Activated naive CD8-positive, alpha-beta T cell treated with anti-CD3 and anti-CD28 coated beads, Interleukin-2, amount 50 U/mL, for 24 hours (primary cell): ENCODE measurements at regions not wholly inside any gene's neighbourhood (a gene's known extent, or its start where the extent isn't known, plus 50 kb on each side); places are given as distances from the start of the nearest gene placed in this dataset.
"Not testable (repeated sequence)": the region's sequence is repeated elsewhere in the genome, so short reads cannot be mapped to it uniquely, and the experiment has no call there.

Experiments used
- ATAC-seq: fragments of 150-1000 bp; cut with Tn5 transposase; one replicate; pipeline ENCODE4 v1.10.0; 2021
- DNase-seq: peaks from one replicate; pipeline ENCODE4 v3.0.0; 2021
- H3K27ac Mint-ChIP-seq: one replicate; pipeline ENCODE4 v1.8.0; 2021; ENCODE audit warnings: mild to moderate bottlenecking, mixed read lengths
- H3K27me3 Mint-ChIP-seq: one replicate; pipeline ENCODE4 v1.8.0; 2021; ENCODE audit warnings: mixed read lengths
- H3K36me3 Mint-ChIP-seq: one replicate; pipeline ENCODE4 v1.8.0; 2021; ENCODE audit warnings: low read depth, mixed read lengths
- H3K4me1 Mint-ChIP-seq: one replicate; pipeline ENCODE4 v1.8.0; 2021; ENCODE audit warnings: mixed read lengths
- H3K4me3 Mint-ChIP-seq: one replicate; pipeline ENCODE4 v1.8.0; 2021; ENCODE audit warnings: mild to moderate bottlenecking, moderate library complexity, mixed read lengths
- H3K9me3 Mint-ChIP-seq: one replicate; pipeline ENCODE4 v1.8.0; 2021; ENCODE audit warnings: mixed read lengths

DNA sequence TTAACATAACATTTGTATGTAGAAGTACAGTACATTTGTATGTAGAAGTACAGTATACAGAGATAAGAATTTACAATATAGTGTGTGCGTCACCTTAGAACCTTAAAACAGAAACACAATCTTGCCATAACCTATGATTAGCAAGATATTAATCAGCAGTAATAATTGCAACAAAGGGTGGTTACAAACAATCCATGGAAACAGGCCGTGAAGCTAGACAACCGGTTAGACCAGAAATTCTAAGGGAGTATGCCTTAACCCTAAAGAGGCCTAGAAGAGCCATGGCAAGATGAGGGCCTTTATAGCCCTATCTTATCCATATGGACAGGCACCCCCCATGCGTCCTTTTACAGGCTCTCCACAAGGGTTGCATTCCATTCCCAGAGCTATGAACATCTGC lies 605.9 kb downstream of the KCNT2 start:
- ATAC-seq, H3K9me3 Mint-ChIP-seq, H3K4me1 Mint-ChIP-seq, H3K27ac Mint-ChIP-seq, H3K4me3 Mint-ChIP-seq, H3K36me3 Mint-ChIP-seq, H3K27me3 Mint-ChIP-seq, DNase-seq: not testable (repeated sequence)

DNA sequence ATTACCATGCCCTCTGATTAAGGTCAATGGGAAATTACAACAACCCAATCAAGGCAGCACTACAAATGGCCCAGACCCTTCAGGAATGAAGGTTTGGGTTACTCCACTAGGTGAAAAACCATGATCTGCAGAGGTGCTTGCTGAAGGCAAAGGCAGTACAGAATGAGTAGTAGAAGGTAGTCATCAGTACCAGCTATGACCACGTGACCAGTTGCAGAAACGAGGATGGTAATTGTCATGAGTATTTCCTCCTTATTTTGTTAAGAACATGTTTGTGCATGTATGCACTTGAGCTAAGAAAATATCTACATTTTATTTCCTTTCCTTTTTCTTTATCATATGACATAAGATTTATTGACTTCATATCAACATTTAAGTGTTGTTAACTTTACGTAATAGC lies 607.1 kb downstream of the KCNT2 start:
- DNase-seq, result no peak
- ATAC-seq, result no peak

DNA sequence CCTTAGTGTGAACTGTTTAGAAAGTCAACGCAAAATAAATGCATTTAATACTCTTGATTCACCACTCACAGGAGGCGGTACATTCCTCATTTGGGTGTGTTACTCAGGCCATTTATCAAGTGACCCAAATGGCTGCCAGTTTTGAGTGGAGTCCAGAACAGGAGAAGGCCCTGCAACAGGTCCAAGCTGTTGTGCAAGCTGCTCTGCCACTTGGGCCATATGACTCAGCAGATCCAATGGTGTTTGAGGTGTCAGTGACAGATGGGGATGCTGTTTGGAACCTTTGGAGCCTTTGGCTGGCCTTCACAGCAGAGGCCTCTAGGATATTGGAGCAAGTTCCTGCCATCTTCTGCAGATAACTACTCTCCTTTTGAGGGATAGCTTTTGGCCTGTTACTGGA lies 609.2 kb downstream of the KCNT2 start:
- Mint-ChIP-seq H3K36me3 (no peaks in the 10 kb centered on the region), H3K4me1 (no peaks in the 10 kb centered on the region), H3K4me3 (no peak overlapping the region), H3K9me3 (peaks cover 4% of the 10 kb centered on the region), H3K27me3 (no peaks in the 10 kb centered on the region), H3K27ac (no peak overlapping the region)
- ATAC-seq (no peak), DNase-seq (no peak)

More for the DNA sequence above, 607.1 kb downstream of the KCNT2 start:
- Mint-ChIP-seq H3K36me3 (no peaks in the 10 kb centered on the region), H3K27me3 (no peaks in the 10 kb centered on the region), H3K27ac (no peak overlapping the region), H3K4me1 (no peaks in the 10 kb centered on the region), H3K9me3 (peaks cover 6% of the 10 kb centered on the region), H3K4me3 (no peak overlapping the region)

DNA sequence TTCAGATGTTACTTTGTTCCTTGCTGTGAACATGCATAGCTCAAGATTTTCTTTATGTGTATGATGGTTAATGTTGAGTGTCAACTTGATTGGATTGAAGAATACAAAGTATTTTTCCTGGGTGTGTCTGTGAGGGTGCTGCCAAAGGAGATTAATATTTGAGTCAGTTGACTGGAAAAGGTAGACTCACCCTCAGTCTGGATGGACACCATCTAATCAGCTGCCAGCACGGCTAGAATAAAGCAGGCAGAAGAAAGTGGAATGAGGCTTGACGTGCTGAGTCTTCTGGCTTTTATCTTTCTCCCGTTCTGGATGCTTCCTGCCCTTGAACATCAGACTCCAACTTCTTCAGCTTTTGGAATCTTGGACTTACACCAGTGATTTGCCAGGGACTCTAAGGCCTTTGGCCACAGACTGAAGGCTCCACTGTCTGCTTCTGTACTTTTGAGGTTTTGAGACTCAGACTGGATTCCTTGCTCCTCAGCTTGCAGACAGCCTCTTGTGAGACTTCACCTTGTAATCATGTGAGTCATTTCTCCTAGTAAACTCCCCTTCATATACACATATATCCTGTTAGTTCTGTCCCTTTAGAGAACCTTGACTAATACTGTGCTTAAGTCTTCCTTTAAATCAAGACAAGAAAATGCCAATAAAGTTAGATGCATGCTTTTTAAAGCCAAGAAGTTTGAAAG lies 626.6 kb downstream of the KCNT2 start:
- DNase-seq (no peak), ATAC-seq (no peak)
- no peaks in the 10 kb centered on the region for H3K9me3 Mint-ChIP-seq
- H3K27me3 Mint-ChIP-seq, result no peaks in the 10 kb centered on the region
- no peaks in the 10 kb centered on the region for H3K4me1 Mint-ChIP-seq
- H3K4me3 Mint-ChIP-seq, result no peak overlapping the region
- H3K27ac Mint-ChIP-seq, result no peak overlapping the region
- no peaks in the 10 kb centered on the region for H3K36me3 Mint-ChIP-seq

DNA sequence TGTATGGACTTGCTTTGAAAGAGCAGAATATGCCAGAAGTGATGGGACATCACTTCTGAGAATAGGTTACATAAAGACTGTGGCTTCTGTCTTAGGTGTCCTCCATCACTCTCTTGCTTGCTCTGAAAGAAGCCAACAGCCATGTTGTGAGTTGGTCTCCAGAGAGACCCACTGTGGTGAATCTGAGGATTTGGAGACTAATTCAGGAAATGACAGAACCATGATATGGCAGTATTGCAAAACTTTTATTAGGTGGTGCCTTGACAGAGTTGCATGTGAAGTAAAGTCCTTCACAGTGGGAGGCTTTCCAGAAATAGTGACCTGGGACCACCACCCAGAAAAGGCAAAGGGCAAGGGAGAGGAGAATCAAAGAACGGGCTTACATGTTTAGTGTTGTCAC lies 628.6 kb downstream of the KCNT2 start:
- no peak overlapping the region for H3K4me3 Mint-ChIP-seq
- H3K27me3 Mint-ChIP-seq, result no peaks in the 10 kb centered on the region
- no peak overlapping the region for H3K27ac Mint-ChIP-seq
- H3K9me3 Mint-ChIP-seq, result no peaks in the 10 kb centered on the region
- ATAC-seq, result no peak
- no peaks in the 10 kb centered on the region for H3K4me1 Mint-ChIP-seq
- no peaks in the 10 kb centered on the region for H3K36me3 Mint-ChIP-seq
- no peak for DNase-seq

DNA sequence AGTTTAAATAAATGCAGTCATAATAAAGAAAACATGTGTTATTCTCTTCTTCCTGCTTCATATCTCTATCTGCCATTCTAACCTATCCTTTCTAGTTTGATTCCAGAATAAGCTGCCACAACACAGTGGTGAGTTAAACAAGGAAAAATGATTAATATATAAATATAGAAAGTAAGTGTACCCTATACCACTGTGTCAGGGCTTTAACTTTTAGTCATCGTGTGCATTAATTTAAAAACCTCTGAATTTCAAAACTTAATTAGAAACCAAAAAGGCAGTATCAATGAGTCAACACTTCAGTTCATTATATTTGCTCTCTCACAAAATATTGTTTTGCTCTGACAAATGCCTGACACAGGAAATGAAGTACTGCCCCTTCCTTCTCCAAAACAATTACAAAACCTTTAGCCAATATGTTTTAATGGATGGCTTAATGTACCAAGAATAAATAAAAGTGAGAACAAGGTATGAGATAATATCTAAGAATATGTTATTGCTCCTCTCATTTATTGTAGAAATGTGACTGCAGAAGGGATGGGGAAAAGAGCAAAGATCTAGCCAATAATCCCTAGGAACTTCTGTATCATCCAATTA lies 634.8 kb downstream of the KCNT2 start:
- DNase-seq, result no peak
- no peak overlapping the region for H3K27ac Mint-ChIP-seq
- no peaks in the 10 kb centered on the region for H3K9me3 Mint-ChIP-seq
- H3K4me1 Mint-ChIP-seq, result no peaks in the 10 kb centered on the region
- ATAC-seq, result no peak
- no peak overlapping the region for H3K4me3 Mint-ChIP-seq
- H3K27me3 Mint-ChIP-seq, result no peaks in the 10 kb centered on the region
- no peaks in the 10 kb centered on the region for H3K36me3 Mint-ChIP-seq

DNA sequence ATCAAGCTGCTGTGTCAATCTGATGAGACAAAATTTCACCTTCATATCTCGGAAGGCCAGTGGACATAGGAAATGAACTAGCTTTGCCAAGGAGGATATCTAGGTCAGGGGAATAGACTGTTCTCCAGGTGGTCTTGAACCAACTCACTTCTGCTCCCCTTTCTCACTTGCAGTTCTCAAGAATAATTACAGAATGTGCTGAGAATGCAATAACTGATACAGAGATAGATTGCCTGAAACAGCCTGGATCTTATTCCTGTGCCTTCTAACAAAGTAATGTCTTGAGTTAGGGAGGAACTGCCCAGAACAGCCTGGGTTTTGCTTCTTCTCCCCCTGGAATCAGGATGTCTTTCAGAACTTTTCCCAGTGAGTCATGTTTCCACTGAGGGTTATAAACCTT lies 636.7 kb downstream of the KCNT2 start:
- DNase-seq (no peak), ATAC-seq (no peak)
- Mint-ChIP-seq H3K4me3 (no peak overlapping the region), H3K36me3 (no peaks in the 10 kb centered on the region), H3K4me1 (no peaks in the 10 kb centered on the region), H3K27ac (no peak overlapping the region), H3K9me3 (no peaks in the 10 kb centered on the region), H3K27me3 (no peaks in the 10 kb centered on the region)

DNA sequence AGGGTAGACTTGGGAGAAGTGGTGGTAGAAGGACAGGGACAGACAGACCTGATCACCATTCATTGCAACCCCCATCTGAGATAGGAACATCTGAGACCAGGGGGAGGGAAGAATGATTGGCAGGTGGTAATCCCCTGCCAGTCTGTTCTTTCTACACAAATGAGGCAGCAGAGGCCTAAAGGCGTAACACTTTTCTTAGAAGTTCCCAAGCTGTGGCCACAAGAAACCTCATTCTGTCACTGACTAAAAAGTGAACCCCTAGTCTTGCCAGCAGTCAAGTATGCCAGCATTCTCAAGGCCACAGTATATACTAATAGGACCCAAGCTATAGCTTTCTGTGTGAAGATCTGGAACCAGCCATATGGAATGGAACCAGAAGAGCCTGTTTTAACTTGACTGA lies 638.0 kb downstream of the KCNT2 start:
- no peaks in the 10 kb centered on the region for H3K9me3 Mint-ChIP-seq
- no peaks in the 10 kb centered on the region for H3K4me1 Mint-ChIP-seq
- H3K4me3 Mint-ChIP-seq, result no peak overlapping the region
- ATAC-seq, result no peak
- no peaks in the 10 kb centered on the region for H3K27me3 Mint-ChIP-seq
- H3K36me3 Mint-ChIP-seq, result no peaks in the 10 kb centered on the region
- no peak overlapping the region for H3K27ac Mint-ChIP-seq
- DNase-seq, result no peak

DNA sequence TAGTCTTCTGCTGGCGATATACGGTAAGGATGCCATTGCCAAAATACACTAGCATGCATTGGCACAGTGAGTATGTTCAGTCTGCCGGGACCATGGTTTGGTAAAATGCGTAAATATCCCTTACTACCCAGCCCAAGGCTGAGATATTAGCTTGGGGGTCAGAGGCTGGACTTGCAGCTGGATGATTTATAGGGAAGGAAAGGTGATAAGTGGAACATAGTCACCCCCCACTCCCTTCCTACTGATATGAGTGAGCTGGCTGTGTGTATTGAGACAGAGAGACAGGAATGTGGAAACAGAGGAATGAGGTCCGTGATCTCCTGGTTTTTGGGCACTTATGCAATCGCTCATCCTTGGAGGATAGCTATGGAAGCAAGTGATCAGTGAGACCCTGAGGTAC lies 642.8 kb downstream of the KCNT2 start:
- H3K27ac Mint-ChIP-seq, result no peak overlapping the region
- no peak for DNase-seq
- H3K27me3 Mint-ChIP-seq, result no peaks in the 10 kb centered on the region
- no peak for ATAC-seq
- H3K36me3 Mint-ChIP-seq, result no peaks in the 10 kb centered on the region
- H3K9me3 Mint-ChIP-seq, result no peaks in the 10 kb centered on the region
- H3K4me1 Mint-ChIP-seq, result no peaks in the 10 kb centered on the region
- H3K4me3 Mint-ChIP-seq, result no peak overlapping the region

DNA sequence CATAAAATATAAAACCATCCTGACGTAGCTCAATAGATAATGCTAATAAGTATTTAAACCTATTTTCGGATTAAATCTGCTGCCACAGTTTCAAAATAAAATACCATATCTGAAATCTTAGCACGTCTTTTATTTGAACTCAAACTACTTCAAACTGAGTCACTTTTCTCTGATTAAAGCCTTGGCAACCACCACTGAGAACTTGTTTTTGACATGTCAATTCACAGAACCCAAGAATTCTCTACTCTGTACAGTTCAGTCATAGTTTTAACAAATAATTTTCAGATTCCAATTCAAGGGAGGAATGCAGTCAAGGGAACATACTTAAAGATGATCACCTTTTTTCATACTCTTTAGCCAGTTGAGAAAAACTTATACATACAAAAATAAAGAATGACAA lies 643.2 kb downstream of the KCNT2 start:
- ATAC-seq (no peak), DNase-seq (no peak)
- Mint-ChIP-seq H3K4me1 (no peaks in the 10 kb centered on the region), H3K27ac (no peak overlapping the region), H3K9me3 (no peaks in the 10 kb centered on the region), H3K4me3 (no peak overlapping the region), H3K27me3 (no peaks in the 10 kb centered on the region), H3K36me3 (no peaks in the 10 kb centered on the region)

DNA sequence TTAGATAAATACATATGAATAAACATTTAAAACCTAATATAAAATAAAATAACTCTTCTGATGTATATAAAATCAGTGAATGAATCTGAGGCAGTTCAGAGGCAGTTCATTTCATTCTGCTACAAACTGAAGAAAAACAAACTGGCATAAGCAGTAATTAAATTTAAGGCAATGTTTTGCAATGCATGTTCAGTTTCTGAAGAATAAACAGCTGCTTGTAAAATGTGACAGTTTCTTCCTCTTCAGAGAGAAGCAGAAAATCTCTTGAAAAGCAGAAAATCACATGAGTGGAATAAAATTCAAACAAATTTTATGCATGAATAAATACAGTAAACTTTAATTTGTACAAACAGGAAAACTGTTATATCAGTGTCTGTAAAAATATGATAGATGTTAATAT lies 643.7 kb downstream of the KCNT2 start:
- no peaks in the 10 kb centered on the region for H3K27me3 Mint-ChIP-seq
- no peaks in the 10 kb centered on the region for H3K36me3 Mint-ChIP-seq
- no peak overlapping the region for H3K27ac Mint-ChIP-seq
- H3K4me3 Mint-ChIP-seq, result no peak overlapping the region
- ATAC-seq (no peak), DNase-seq (no peak)
- no peaks in the 10 kb centered on the region for H3K9me3 Mint-ChIP-seq
- no peaks in the 10 kb centered on the region for H3K4me1 Mint-ChIP-seq

DNA sequence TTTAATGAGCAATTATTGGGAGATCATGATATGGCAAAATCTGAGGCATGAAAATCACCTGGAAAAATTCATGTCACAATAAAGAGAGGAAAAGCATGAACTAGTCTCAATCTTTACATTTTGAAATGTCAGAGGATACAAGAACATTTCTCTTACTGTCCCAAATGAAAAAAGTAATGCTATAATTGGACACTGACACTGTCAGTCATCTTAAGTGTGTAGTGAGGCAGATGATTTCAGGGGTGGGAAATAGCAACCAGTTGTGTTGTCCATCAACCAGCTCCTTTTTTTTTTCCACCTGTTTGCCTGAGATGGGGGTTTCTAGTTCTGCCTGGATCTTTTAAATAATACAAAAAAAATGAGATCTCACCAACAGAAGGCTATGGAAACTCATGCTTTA lies 646.2 kb downstream of the KCNT2 start:
- ATAC-seq, result no peak
- Mint-ChIP-seq H3K9me3 (no peaks in the 10 kb centered on the region), H3K27ac (no peak overlapping the region), H3K4me3 (no peak overlapping the region), H3K36me3 (no peaks in the 10 kb centered on the region), H3K4me1 (no peaks in the 10 kb centered on the region), H3K27me3 (no peaks in the 10 kb centered on the region)
- DNase-seq, result no peak

DNA sequence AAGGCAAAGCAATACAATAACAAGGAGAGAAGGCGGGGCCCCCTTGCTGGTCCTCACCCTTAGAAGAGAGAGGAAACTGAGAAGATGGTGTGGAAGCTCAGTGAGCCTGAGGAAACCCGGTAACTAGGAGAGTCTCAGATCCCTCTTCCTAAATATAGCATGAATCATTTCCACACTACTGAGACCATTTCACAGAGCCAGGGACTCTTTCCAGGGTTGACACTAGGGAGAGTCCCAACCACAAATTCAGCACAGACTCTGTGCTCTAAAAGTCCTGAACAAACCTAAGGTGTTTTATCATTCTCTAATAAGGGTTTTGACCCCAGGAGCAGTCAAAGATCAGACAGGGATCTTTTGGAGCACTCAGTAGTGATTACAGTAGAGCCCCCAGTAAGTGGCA lies 647.7 kb downstream of the KCNT2 start:
- Mint-ChIP-seq H3K4me3 (no peak overlapping the region), H3K27me3 (no peaks in the 10 kb centered on the region), H3K4me1 (no peaks in the 10 kb centered on the region), H3K27ac (no peak overlapping the region), H3K36me3 (no peaks in the 10 kb centered on the region), H3K9me3 (no peaks in the 10 kb centered on the region)
- DNase-seq (no peak), ATAC-seq (no peak)

DNA sequence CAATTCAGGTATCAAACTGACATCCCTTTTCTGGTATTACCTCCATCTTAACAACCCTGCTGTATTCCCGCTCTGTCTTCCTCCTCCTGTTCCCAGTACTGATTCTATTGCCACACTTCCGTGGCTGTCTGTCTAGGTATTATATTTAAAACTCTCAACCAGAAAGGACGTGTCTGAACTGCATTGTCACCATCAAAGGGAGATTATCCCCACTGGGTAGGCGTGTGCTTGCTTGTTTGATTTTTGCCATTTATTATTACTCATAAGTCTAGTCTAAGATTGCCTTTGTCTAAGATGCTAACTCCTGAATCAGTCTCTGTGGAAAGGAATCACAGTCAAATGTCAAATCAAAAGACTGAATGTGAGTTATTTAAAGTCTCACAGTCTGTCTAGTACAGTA lies 650.1 kb downstream of the KCNT2 start:
- ATAC-seq (no peak), DNase-seq (no peak)
- Mint-ChIP-seq H3K9me3 (no peaks in the 10 kb centered on the region), H3K27me3 (no peaks in the 10 kb centered on the region), H3K36me3 (no peaks in the 10 kb centered on the region), H3K27ac (no peak overlapping the region), H3K4me3 (no peak overlapping the region), H3K4me1 (no peaks in the 10 kb centered on the region)

DNA sequence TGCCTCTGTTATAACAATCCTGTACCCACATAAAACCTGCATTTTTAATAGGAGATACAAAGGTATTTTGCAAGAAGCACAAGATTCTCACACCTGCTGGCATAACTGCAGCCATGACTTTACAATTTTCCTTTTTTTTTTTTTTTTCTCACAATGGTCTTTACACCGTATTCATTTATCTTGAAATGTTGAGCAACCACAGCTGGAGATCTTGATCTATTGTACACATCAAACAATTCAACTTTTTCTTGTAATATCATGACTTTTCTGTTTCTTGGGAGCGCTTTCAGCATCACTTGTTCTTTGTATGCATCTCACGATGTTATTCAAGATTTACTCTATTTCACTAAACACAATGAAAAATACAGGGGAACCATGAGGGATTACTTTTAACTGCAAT lies 651.4 kb downstream of the KCNT2 start:
- no peak for DNase-seq
- H3K4me1 Mint-ChIP-seq, result no peaks in the 10 kb centered on the region
- H3K9me3 Mint-ChIP-seq, result no peaks in the 10 kb centered on the region
- no peak for ATAC-seq
- H3K36me3 Mint-ChIP-seq, result no peaks in the 10 kb centered on the region
- H3K4me3 Mint-ChIP-seq, result no peak overlapping the region
- H3K27me3 Mint-ChIP-seq, result no peaks in the 10 kb centered on the region
- H3K27ac Mint-ChIP-seq, result no peak overlapping the region

DNA sequence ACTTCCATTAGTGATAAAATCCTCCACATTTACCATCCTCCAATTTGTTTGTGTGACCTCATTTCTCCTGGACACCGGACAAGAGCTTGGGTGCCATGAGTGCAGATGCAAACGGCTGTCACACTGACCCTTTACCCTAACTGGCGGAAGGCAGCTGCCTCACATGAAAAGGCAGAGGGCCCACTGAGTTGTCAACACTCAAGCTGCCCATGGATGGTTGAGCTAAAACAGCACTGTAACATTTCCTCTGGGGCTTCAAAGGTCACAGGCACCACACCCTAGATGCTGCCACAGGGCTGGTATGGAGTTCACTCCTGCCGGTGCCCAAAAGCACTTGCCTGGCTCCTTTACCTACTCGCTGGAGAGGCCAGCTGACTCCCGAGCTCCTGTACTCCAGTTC lies 653.4 kb downstream of the KCNT2 start:
- ATAC-seq (no peak), DNase-seq (no peak)
- Mint-ChIP-seq H3K9me3 (no peaks in the 10 kb centered on the region), H3K4me1 (no peaks in the 10 kb centered on the region), H3K27ac (no peak overlapping the region), H3K27me3 (no peaks in the 10 kb centered on the region), H3K4me3 (no peak overlapping the region), H3K36me3 (no peaks in the 10 kb centered on the region)
